Upper lobe of right lung (tissue), 1 donor: ENCODE measurements at regions not wholly inside any gene's neighbourhood (a gene's known extent, or its start where the extent isn't known, plus 50 kb on each side); places are given as distances from the start of the nearest gene placed in this dataset.

Source experiments
- ATAC-seq: fragments of 200-7000 bp; cut with Tn5 transposase; one replicate; pipeline ENCODE4 v1.9.1; 2020; ENCODE audit warnings: mild to moderate bottlenecking, moderate library complexity
- DNase-seq: peaks from one replicate; pipeline ENCODE4 v3.0.0-alpha.2; 2020
- H3K27ac ChIP-seq: fragments of 200-600 bp; one replicate; pipeline ENCODE4 v1.8.0; 2022
- H3K27me3 ChIP-seq: fragments of 200-600 bp; one replicate; pipeline ENCODE4 v1.8.0; 2022; ENCODE audit warnings: mild to moderate bottlenecking
- H3K36me3 ChIP-seq: fragments of 200-600 bp; one replicate; pipeline ENCODE4 v1.8.0; 2022
- H3K4me1 ChIP-seq: fragments of 200-600 bp; one replicate; pipeline ENCODE4 v1.8.0; 2022
- H3K4me3 ChIP-seq: fragments of 200-600 bp; one replicate; pipeline ENCODE4 v1.8.0; 2022; ENCODE audit warnings: mild to moderate bottlenecking
- H3K9me3 ChIP-seq: fragments of 200-600 bp; one replicate; pipeline ENCODE4 v1.8.0; 2022
- intact Hi-C: fragments of 100-400 bp; cut with DNase I; formaldehyde crosslinking; loops from one replicate; pipeline ENCODE4 v1.11.0; 2022
- TF ChIP-seq, protein P1 (sequence below): fragments of 200-600 bp; IDR thresholded peaks from one replicate; pipeline ENCODE4 v1.8.0; 2022; ENCODE audit warnings: antibody characterized with exemption
- donor health status: DM: no; HTN: yes; CAD: no; lungs with severe emphysema.

DNA sequence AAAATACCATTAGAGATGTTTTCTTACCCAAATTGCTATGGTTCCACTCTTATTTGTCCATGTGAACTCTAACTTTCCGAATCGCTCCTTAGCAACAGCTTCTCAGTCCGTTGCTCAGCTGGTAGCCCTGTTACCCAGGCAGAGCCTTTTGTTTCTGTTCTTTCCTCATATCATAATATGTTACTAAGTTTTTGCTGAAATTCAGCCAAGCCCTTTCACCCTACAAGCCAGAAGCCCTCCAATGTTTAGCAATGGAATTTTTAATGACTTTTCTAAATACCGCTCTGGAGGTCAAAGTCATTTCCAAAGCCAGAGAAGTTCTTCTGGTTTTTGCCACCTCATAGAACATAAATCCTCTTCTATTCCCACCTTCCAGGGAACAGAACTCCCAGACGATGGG lies 1029.5 kb downstream of the C4orf33 start:
- no peaks in the 10 kb centered on the region for H3K4me1 ChIP-seq
- no peaks in the 10 kb centered on the region for H3K27me3 ChIP-seq
- no peaks in the 10 kb centered on the region for H3K9me3 ChIP-seq
- no peak for ATAC-seq
- no peaks in the 10 kb centered on the region for H3K36me3 ChIP-seq
- no peak overlapping the region for H3K27ac ChIP-seq
- H3K4me3 ChIP-seq: no peak overlapping the region
- no peak for DNase-seq
- TF ChIP-seq, protein P1, sequence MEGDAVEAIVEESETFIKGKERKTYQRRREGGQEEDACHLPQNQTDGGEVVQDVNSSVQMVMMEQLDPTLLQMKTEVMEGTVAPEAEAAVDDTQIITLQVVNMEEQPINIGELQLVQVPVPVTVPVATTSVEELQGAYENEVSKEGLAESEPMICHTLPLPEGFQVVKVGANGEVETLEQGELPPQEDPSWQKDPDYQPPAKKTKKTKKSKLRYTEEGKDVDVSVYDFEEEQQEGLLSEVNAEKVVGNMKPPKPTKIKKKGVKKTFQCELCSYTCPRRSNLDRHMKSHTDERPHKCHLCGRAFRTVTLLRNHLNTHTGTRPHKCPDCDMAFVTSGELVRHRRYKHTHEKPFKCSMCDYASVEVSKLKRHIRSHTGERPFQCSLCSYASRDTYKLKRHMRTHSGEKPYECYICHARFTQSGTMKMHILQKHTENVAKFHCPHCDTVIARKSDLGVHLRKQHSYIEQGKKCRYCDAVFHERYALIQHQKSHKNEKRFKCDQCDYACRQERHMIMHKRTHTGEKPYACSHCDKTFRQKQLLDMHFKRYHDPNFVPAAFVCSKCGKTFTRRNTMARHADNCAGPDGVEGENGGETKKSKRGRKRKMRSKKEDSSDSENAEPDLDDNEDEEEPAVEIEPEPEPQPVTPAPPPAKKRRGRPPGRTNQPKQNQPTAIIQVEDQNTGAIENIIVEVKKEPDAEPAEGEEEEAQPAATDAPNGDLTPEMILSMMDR: no peak
- intact Hi-C loops: no loop called here

- TF ChIP-seq, protein P1: no peak
- H3K4me3 ChIP-seq: no peak overlapping the region
- H3K36me3 ChIP-seq: no peaks in the 10 kb centered on the region
- no peaks in the 10 kb centered on the region for H3K4me1 ChIP-seq
- H3K9me3 ChIP-seq: no peaks in the 10 kb centered on the region
- H3K27ac ChIP-seq: no peak overlapping the region
- intact Hi-C loops: no loop called here
- ATAC-seq (no peak), DNase-seq (no peak)
- H3K27me3 ChIP-seq: no peaks in the 10 kb centered on the region
These were observed 1031.3 kb downstream of the C4orf33 start for GRCh38 chr4:130127297-130127696.

DNA sequence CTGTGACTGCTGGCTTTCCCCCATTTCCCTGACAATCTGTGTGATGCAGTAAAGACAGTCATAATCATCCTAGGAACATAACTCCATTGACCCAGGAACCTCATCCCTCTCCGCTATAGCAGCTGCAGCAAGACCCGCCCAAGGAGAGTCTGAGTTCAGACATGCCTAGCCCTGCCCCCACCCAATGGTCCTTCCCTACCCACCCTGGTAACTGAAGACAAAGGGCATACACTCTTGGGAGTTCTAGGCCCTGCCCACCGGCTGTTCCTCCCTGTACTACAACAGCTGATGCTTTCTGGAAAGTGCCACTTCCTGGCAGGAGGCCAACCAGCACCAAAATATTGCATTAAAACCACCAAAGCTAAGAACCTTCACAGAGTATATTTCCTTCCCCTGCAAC lies 1035.6 kb downstream of the C4orf33 start:
- no peaks in the 10 kb centered on the region for H3K27me3 ChIP-seq
- H3K36me3 ChIP-seq: no peaks in the 10 kb centered on the region
- no peak overlapping the region for H3K27ac ChIP-seq
- TF ChIP-seq, protein P1: no peak
- no peak overlapping the region for H3K4me3 ChIP-seq
- no peaks in the 10 kb centered on the region for H3K9me3 ChIP-seq
- intact Hi-C loops: no loop called here
- H3K4me1 ChIP-seq: no peaks in the 10 kb centered on the region
- DNase-seq (no peak), ATAC-seq (no peak)

DNA sequence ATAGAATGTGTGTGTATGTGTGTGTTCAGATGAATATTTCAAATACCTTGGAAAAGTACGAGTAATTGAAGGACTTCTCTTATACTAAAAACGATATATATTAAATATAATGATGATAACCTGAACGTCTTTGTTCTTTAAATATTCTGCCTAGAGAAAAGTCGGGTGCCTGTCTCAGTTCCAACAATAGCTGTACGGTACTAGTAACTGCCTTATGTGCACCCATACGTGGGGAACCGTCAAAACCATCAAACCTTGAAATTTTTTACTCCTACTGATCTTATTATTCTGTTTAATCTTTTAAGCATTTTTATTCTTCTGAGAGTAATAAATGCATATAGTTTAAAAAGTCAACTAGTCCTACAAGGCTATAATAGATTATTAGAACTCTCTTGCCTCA lies 1045.7 kb downstream of the C4orf33 start:
- intact Hi-C loops: no loop called here

DNA sequence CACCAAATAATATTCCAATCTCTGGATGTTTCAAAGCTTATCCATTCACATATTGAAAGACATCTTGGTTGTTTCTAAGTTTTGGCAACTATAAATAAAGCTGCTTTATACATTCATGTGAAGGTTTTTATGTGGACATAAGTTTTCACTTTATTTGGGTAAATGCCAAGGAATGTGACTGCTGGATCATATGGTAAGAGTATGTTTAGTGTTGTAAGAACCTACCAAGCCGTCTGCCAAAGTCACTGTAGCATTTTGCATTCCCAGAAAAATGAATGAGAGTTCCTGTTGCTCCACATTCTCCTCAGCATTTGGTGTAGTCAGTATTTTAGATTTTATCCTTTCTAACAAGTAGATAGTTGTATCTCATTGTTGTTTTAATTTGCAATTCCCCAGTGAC lies 1047.7 kb downstream of the C4orf33 start:
- ATAC-seq (no peak), DNase-seq (no peak)
- TF ChIP-seq, protein P1: no peak
- H3K4me3 ChIP-seq: no peak overlapping the region
- H3K9me3 ChIP-seq: no peaks in the 10 kb centered on the region
- intact Hi-C loops: no loop called here
- no peak overlapping the region for H3K27ac ChIP-seq
- no peaks in the 10 kb centered on the region for H3K27me3 ChIP-seq
- no peaks in the 10 kb centered on the region for H3K36me3 ChIP-seq
- no peaks in the 10 kb centered on the region for H3K4me1 ChIP-seq

More for the DNA sequence above, 1045.7 kb downstream of the C4orf33 start:
- H3K27me3 ChIP-seq: no peaks in the 10 kb centered on the region
- H3K4me3 ChIP-seq: no peak overlapping the region
- H3K9me3 ChIP-seq: no peaks in the 10 kb centered on the region
- no peak overlapping the region for H3K27ac ChIP-seq
- no peak for DNase-seq
- ATAC-seq: no peak
- no peaks in the 10 kb centered on the region for H3K36me3 ChIP-seq
- H3K4me1 ChIP-seq: no peaks in the 10 kb centered on the region
- TF ChIP-seq, protein P1: no peak

- Histone ChIP-seq H3K27ac (no peak overlapping the region), H3K4me1 (no peaks in the 10 kb centered on the region), H3K36me3 (no peaks in the 10 kb centered on the region), H3K9me3 (no peaks in the 10 kb centered on the region), H3K4me3 (no peak overlapping the region), H3K27me3 (no peaks in the 10 kb centered on the region)
- DNase-seq: no peak
- no peak for ATAC-seq
- intact Hi-C loops: no loop called here
- TF ChIP-seq, protein P1: no peak
These were observed 1050.8 kb downstream of the C4orf33 start for GRCh38 chr4:130146773-130147172.
